Stimulated activated CD8-positive, alpha-beta memory T cell treated with anti-CD3 and anti-CD28 coated beads, Interleukin-2, amount 100 ng/mL, for 48 hours (primary cell): ENCODE measurements at regions not wholly inside any gene's neighbourhood (a gene's known extent, or its start where the extent isn't known, plus 50 kb on each side); places are given as distances from the start of the nearest gene placed in this dataset.

Source experiments
- DNase-seq, 2 donors: peaks; one replicate each; pipeline ENCODE4 v3.0.0-alpha.2; 2020; ENCODE audit warnings: low read depth in 2 of 2

DNA sequence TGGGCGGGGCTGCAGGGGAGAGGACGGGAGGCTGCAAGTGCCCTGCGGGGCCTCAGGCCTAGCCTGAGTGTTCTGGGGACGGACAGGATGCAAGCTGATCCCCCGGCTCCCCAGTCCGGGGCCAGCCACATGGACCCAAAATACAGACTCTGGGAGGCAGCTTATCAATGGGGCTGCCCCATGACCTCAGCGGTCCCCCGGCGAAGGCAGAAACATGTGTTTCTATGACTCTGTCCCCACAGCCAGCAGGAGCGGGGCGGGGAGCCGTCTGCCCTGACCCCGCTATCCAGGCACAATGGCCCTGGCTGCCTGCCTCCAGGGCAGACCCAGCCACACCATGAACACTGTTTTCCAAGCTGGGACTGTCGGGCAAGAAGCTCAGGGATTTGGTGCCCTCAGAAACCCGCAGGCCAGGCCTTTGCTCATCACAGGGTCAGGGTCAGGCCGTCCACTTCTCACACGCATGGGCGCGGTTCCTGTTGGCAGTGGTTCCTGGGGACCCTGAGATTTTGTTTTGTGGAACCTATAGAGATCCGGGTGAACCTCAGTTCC is 75.0 kb downstream of the RFLNA start:
- no peak for DNase-seq

DNA sequence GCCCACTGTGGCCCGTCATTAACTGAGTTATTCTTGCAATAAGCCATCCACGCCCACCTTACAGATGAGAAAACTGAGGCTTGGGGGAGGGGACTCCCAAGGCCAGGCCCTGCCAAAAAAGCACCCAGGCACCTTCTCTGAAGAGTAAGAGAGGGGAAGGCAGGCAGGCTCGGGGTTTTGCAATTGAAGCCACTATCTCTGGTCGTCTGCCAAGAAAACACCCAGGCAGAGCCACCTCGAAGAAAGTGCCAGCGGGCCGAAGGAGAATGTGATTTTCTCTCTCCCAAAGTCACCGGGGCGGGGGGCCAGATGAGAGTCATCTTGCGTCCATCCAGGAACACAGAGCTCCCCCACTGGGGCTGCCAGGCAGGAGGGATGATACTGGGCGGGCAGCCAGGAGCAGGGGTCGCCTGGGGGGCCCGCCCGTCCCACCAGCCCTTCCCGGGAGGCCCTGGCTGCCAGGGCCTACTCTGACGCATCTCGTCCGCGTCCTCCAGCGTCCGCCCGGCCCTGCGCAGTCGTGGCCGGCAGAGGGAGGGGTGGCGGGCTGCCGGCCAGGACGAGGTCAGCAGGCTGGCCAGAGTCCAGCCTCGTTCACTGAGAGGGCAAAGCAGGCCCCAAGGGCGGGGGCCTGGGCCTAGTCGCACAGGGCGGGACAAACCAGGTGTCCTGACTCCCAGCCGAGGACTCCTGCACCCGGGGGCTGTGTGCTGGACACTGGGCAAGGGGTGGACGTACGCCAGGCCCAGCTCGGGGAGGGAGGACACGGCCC is 74.3 kb downstream of the RFLNA start:
- no peak for DNase-seq

DNA sequence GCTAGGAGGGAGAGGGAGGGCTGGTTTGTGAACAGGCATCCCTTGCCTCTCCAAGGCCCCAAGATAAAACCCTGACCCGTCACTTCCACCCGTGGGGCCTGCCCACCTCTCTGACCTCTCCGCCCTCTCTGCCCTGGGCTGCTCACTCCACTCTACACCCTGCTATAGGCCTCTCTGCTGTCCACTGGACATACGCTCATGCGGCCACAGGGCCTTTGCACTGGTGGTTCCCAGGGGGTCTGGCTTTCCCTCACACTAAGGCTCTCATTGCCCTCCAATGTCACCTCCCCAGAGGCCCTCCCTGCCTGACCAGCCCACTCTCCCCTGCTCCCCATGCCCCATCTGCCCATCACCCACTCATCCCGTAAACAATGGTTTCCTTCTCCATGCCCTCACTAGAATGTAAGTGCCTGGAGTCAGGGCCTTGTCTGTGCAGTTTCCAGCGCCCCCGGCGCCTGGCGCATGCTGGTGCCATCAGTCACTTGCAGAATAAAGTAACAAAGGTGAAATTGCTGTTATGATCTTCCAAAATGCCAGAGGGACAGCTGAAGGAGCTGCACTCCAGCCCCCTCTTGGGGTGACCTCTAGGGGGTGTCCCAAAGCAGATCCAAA is 73.6 kb downstream of the RFLNA start:
- no peak for DNase-seq

DNA sequence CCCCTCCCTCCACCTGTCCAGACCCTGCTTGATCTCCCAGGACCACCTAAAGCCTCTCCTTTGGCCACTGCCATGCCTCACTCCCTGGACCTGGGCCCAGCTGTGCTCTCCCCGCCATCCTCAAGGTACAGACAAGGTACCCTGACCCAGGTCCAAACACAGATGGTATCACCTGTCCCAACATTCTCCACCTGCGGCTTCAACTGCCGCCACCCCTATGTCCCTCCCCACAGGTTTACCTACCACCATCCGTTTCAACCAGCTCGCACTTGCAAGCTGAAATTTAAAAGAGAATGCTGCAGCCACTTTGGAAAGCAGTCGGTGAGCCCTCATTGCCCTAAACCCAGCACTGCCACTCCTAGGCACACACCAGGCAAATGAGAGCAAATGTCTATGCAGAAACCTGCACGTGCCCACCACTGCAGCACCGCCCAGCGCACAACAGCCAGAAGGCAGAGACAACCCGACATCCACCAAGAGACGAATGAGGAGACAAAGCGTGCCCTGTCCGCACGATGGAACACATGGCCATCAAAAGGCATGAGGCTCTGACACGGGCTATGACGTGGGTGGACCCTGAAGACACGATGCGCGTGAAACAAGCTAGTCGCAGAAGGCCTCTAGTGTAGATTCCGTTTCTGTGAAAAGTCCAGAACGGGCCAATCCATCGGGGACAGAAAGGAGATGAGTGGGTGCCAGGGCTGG is 71.0 kb downstream of the RFLNA start:
- DNase-seq, result no peak
